PC-3 (cell line): ENCODE measurements at regions not wholly inside any gene's neighbourhood (a gene's known extent, or its start where the extent isn't known, plus 50 kb on each side); places are given as distances from the start of the nearest gene placed in this dataset.

ENCODE experiments used
- ATAC-seq: fragments of 200-7000 bp; cut with Tn5 transposase; 2 replicates; pipeline ENCODE4 v1.9.1; 2020; ENCODE audit warnings: mild to moderate bottlenecking, moderate library complexity
- BruUV-seq: library from RNA; stranded (reverse); fragments of 400-500 nt; replicated peaks from 2 replicates; lab custom pipeline; 2021; lab: Mats Ljungman, UMichigan
- CTCF ChIA-PET: fragments of 300-600 bp; sonication (Branson Sonifier 250); formaldehyde crosslinking; loops from one replicate; lab custom pipeline; 2022; ENCODE audit warnings: antibody characterized with exemption; lab: Charles Lee
- POLR2A ChIA-PET: fragments of 300-600 bp; sonication (Branson Sonifier 250); formaldehyde crosslinking; loops from one replicate; lab custom pipeline; 2022; ENCODE audit warnings: antibody characterized with exemption; ENCODE audit not compliant: unreplicated experiment; lab: Charles Lee
- DNase-seq: peaks from one replicate; pipeline ENCODE4 v3.0.0-alpha.2; 2015
- H2AFZ ChIP-seq: fragments of 300-600 bp; sonication (generic); 2 replicates; pipeline ENCODE4 v1.6.0; 2016; ENCODE audit warnings: antibody characterized with exemption, low read length
- H3F3A ChIP-seq: fragments of 300-600 bp; sonication (generic); one replicate; pipeline ENCODE4 v1.6.0; 2017; ENCODE audit warnings: antibody characterized with exemption, low read length, control low read depth, mild to moderate bottlenecking; ENCODE audit not compliant: unreplicated experiment
- H3K27ac ChIP-seq: fragments of 300-600 bp; sonication (generic); 2 replicates; pipeline ENCODE4 v1.5.1; 2016; ENCODE audit warnings: mild to moderate bottlenecking, low read length
- H3K27me3 ChIP-seq: fragments of 300-600 bp; sonication (generic); 2 replicates; pipeline ENCODE4 v1.6.1; 2016; ENCODE audit warnings: low read length, mixed read lengths
- H3K36me3 ChIP-seq: fragments of 300-600 bp; sonication (generic); 2 replicates; pipeline ENCODE4 v1.6.1; 2016; ENCODE audit warnings: low read depth, mixed run types, low read length, mixed read lengths
- H3K4me1 ChIP-seq: fragments of 300-600 bp; sonication (generic); 2 replicates; pipeline ENCODE4 v1.5.1; 2016; ENCODE audit warnings: low read length; ENCODE audit not compliant: insufficient read depth
- H3K4me2 ChIP-seq: fragments of 300-600 bp; sonication (generic); 2 replicates; pipeline ENCODE4 v1.6.0; 2016; ENCODE audit warnings: low read length
- H3K4me3 ChIP-seq: fragments of 300-600 bp; sonication (generic); 2 replicates; pipeline ENCODE4 v1.5.1; 2016; ENCODE audit warnings: mild to moderate bottlenecking, low read length, mixed read lengths
- H3K79me2 ChIP-seq: fragments of 300-600 bp; sonication (generic); 2 replicates; pipeline ENCODE4 v1.6.1; 2017; ENCODE audit warnings: low read length, mixed read lengths
- H3K9ac ChIP-seq: fragments of 300-600 bp; sonication (generic); 2 replicates; pipeline ENCODE4 v1.6.0; 2016; ENCODE audit warnings: mild to moderate bottlenecking, low read length
- H3K9me2 ChIP-seq: fragments of 300-600 bp; sonication (generic); replicated peaks from 2 replicates; pipeline ENCODE4 v1.6.1; 2016; ENCODE audit warnings: mixed run types, low read length, mixed read lengths
- H3K9me3 ChIP-seq: fragments of 300-600 bp; sonication (generic); 2 replicates; pipeline ENCODE4 v1.6.1; 2016; ENCODE audit warnings: low read length, mixed read lengths
- H4K20me1 ChIP-seq: fragments of 300-600 bp; sonication (generic); 2 replicates; pipeline ENCODE4 v1.6.1; 2016; ENCODE audit warnings: low read length, mixed read lengths
- CTCF ChIP-seq: fragments of 300-600 bp; sonication (generic); conservative IDR thresholded peaks from 2 replicates; pipeline ENCODE4 v1.5.1; 2017; ENCODE audit warnings: antibody characterized with exemption, low read depth, mild to moderate bottlenecking, low read length
- EZH2 ChIP-seq: fragments of 300-600 bp; sonication (generic); IDR thresholded peaks from one replicate; pipeline ENCODE4 v1.6.1; 2017; ENCODE audit warnings: antibody characterized with exemption, mild to moderate bottlenecking, low read length; ENCODE audit not compliant: unreplicated experiment
- EZH2phosphoT487 ChIP-seq: fragments of 300-600 bp; sonication (generic); IDR thresholded peaks from 2 replicates; pipeline ENCODE4 v1.6.1; 2018; ENCODE audit warnings: mild to moderate bottlenecking, antibody characterized with exemption, low read length, borderline replicate concordance
- intact Hi-C: fragments of 100-400 bp; cut with micrococcal nuclease; formaldehyde crosslinking; loops from 2 replicates; pipeline ENCODE4 v1.9.0; 2023

- no peak overlapping the region for H3K4me3 ChIP-seq
- intact Hi-C loops = no loop called here
- POLR2A ChIA-PET = no interaction called here
- H3K9me2 ChIP-seq = no peaks in the 10 kb centered on the region
- ATAC-seq (peak; percentile 29; the same call in 1 of the 2 replicates), DNase-seq (no peak)
- no TSS peak for BruUV-seq
- no peaks in the 10 kb centered on the region for H3K4me1 ChIP-seq
- H3K27ac ChIP-seq = no peak overlapping the region
- H2AFZ ChIP-seq = no peak overlapping the region
- H3K9me3 ChIP-seq = no peaks in the 10 kb centered on the region
- TF ChIP-seq EZH2 (no peak), CTCF (no peak), EZH2phosphoT487 (no peak)
- H3K9ac ChIP-seq = no peak overlapping the region
- CTCF ChIA-PET = no interaction called here
- H3F3A ChIP-seq = no peaks in the 10 kb centered on the region
- no peaks in the 10 kb centered on the region for H3K27me3 ChIP-seq
- no peak overlapping the region for H3K4me2 ChIP-seq
- no peaks in the 10 kb centered on the region for H4K20me1 ChIP-seq
- no peaks in the 10 kb centered on the region for H3K79me2 ChIP-seq
- H3K36me3 ChIP-seq = no peaks in the 10 kb centered on the region
These were observed 746.5 kb upstream of the CHRM3 start for GRCh38 chr1:238639861-238640260.

- TF ChIP-seq EZH2phosphoT487 = no peak
- no peak for TF ChIP-seq CTCF
- TF ChIP-seq EZH2 = no peak
- BruUV-seq = no TSS peak
- Histone ChIP-seq H3K27me3 (no peaks in the 10 kb centered on the region), H3K36me3 (no peaks in the 10 kb centered on the region), H4K20me1 (no peaks in the 10 kb centered on the region), H3K79me2 (no peaks in the 10 kb centered on the region), H3K9me3 (no peaks in the 10 kb centered on the region), H3K4me2 (no peak overlapping the region), H3K27ac (no peak overlapping the region), H3K4me1 (no peaks in the 10 kb centered on the region), H3K9me2 (no peaks in the 10 kb centered on the region), H3F3A (no peaks in the 10 kb centered on the region), H2AFZ (no peak overlapping the region), H3K4me3 (no peak overlapping the region), H3K9ac (no peak overlapping the region)
- intact Hi-C loops = no loop called here
- ChIA-PET POLR2A (no interaction called here), CTCF (no interaction called here)
- DNase-seq = no peak
- peak; percentile 31; the same call in 1 of the 2 replicates for ATAC-seq
These were observed 737.4 kb upstream of the ZP4 start for GRCh38 chr1:238628110-238628509.

- BruUV-seq = no TSS peak
- DNase-seq = peak; percentile 41
These were observed 734.1 kb upstream of the ZP4 start for GRCh38 chr1:238624776-238625175.

More at GRCh38 chr1:238624776-238625175, 734.1 kb upstream of the ZP4 start:
- peak; percentile 90 for ATAC-seq
- H3K4me2 ChIP-seq = peak overlapping the region; percentile 46; the same call in 1 of the 2 replicates
- H3K9me2 ChIP-seq = no peaks in the 10 kb centered on the region
- no peaks in the 10 kb centered on the region for H3F3A ChIP-seq
- ChIA-PET POLR2A (interaction anchor here (0.7 kb wide), 1 partner anchor 82 kb away, joined by 4 read pairs; no protein-coding TSS in a partner anchor), CTCF (no interaction called here)
- no peaks in the 10 kb centered on the region for H3K4me1 ChIP-seq
- H4K20me1 ChIP-seq = no peaks in the 10 kb centered on the region
- no peak for TF ChIP-seq EZH2
- TF ChIP-seq CTCF = no peak
- no peak for TF ChIP-seq EZH2phosphoT487
- no peak overlapping the region for H3K27ac ChIP-seq
- H3K9me3 ChIP-seq = no peaks in the 10 kb centered on the region
- no peaks in the 10 kb centered on the region for H3K79me2 ChIP-seq
- no peaks in the 10 kb centered on the region for H3K36me3 ChIP-seq
- intact Hi-C loops = no loop called here
- H3K4me3 ChIP-seq = no peak overlapping the region
- H3K9ac ChIP-seq = no peak overlapping the region
- no peaks in the 10 kb centered on the region for H3K27me3 ChIP-seq
- no peak overlapping the region for H2AFZ ChIP-seq
